ENCODE measurements at regions not wholly inside any gene's neighbourhood (a gene's known extent, or its start where the extent isn't known, plus 50 kb on each side); places are given as distances from the start of the nearest gene placed in this dataset.
"Not testable (repeated sequence)": the region's sequence is repeated elsewhere in the genome, so short reads cannot be mapped to it uniquely, and the experiment has no call there.

GRCh38 chr21:13849489-13849888, 239.9 kb downstream of the POTED start:
- H3K9ac ChIP-seq (ENCODE audit: insufficient read depth, low read depth, low read length) = not testable (repeated sequence)

GRCh38 chr21:13846718-13847117, 237.1 kb downstream of the POTED start:
- TF ChIP-seq REST (IDR thresholded peaks at IDR 0.05; ENCODE audit: borderline replicate concordance in 1 of 2, low read depth in 1 of 2, low read length in 2 of 2) (peak; percentile 21 to 80), MIER2 (CRISPR knock-in tag; IDR thresholded peaks at IDR 0.05) (0 out of 2 replicates have a peak, but pooled peaks have one; percentile 42)
- FAIRE-seq; H3K4me2 ChIP-seq (ENCODE audit: low read depth, low read length); H3K4me3 ChIP-seq (replicated peaks in 1 of 3; ENCODE audit: insufficient read depth in 1 of 3, low read depth in 2 of 3, low read length in 3 of 3); H3K36me3 ChIP-seq (replicated peaks in 1 of 2; ENCODE audit: control insufficient read depth in 1 of 2, insufficient read depth in 2 of 2, low read length in 2 of 2); in situ Hi-C loops (cut with HindIII; ENCODE audit: extremely low pct_ligation_motif_present, low pct_unique_long_range_greater_than_20kb); DNase-seq (ENCODE audit: low spot score); H4K20me1 ChIP-seq (ENCODE audit: insufficient read depth, low read length); ATAC-seq; H2AFZ ChIP-seq (ENCODE audit: low read length); BruUV-seq (replicated peaks); H3K79me2 ChIP-seq (ENCODE audit: insufficient read depth, low read length); intact Hi-C loops (cut with micrococcal nuclease; ENCODE audit: unreplicated experiment); CTCF ChIA-PET (ENCODE audit: low intra/inter-chr PET ratio, low total read pairs); H3K27me3 ChIP-seq (ENCODE audit: control insufficient read depth in 1 of 2, insufficient read depth in 2 of 2, low read length in 2 of 2); H3K27ac ChIP-seq (ENCODE audit: extremely low read length, insufficient read depth, low read length); H3K9ac ChIP-seq (ENCODE audit: insufficient read depth, low read depth, low read length); POLR2A ChIA-PET; H3K4me1 ChIP-seq (ENCODE audit: insufficient read depth, low read length): not testable (repeated sequence)
- 34% methylated on average over 6 of the region's 6 CpGs for WGBS (ENCODE audit: low lambda C conversion rate)
- H3K9me3 ChIP-seq (ENCODE audit: low read length) = peaks cover 44% of the 10 kb centered on the region

More at GRCh38 chr21:13849489-13849888, 239.9 kb downstream of the POTED start:
- FAIRE-seq; POLR2A ChIA-PET; H2AFZ ChIP-seq (ENCODE audit: low read length); H4K20me1 ChIP-seq (ENCODE audit: insufficient read depth, low read length); H3K36me3 ChIP-seq (replicated peaks in 1 of 2; ENCODE audit: control insufficient read depth in 1 of 2, insufficient read depth in 2 of 2, low read length in 2 of 2); CTCF ChIA-PET (ENCODE audit: low intra/inter-chr PET ratio, low total read pairs); BruUV-seq (replicated peaks); ATAC-seq; H3K4me2 ChIP-seq (ENCODE audit: low read depth, low read length); intact Hi-C loops (cut with micrococcal nuclease; ENCODE audit: unreplicated experiment); H3K4me3 ChIP-seq (replicated peaks in 1 of 3; ENCODE audit: insufficient read depth in 1 of 3, low read depth in 2 of 3, low read length in 3 of 3); DNase-seq (ENCODE audit: low spot score); H3K27me3 ChIP-seq (ENCODE audit: control insufficient read depth in 1 of 2, insufficient read depth in 2 of 2, low read length in 2 of 2); in situ Hi-C loops (cut with HindIII; ENCODE audit: extremely low pct_ligation_motif_present, low pct_unique_long_range_greater_than_20kb); H3K27ac ChIP-seq (ENCODE audit: extremely low read length, insufficient read depth, low read length); H3K79me2 ChIP-seq (ENCODE audit: insufficient read depth, low read length); H3K4me1 ChIP-seq (ENCODE audit: insufficient read depth, low read length): not testable (repeated sequence)
- WGBS (ENCODE audit: low lambda C conversion rate) = 0% methylated on average over 1 of the region's 3 CpGs
- H3K9me3 ChIP-seq (ENCODE audit: low read length) = peaks cover 41% of the 10 kb centered on the region

GRCh38 chr21:13844574-13844973, 235.0 kb downstream of the POTED start:
- H3K4me1 ChIP-seq (ENCODE audit: insufficient read depth, low read length); H3K9ac ChIP-seq (ENCODE audit: insufficient read depth, low read depth, low read length); H3K36me3 ChIP-seq (replicated peaks in 1 of 2; ENCODE audit: control insufficient read depth in 1 of 2, insufficient read depth in 2 of 2, low read length in 2 of 2); H3K27me3 ChIP-seq (ENCODE audit: control insufficient read depth in 1 of 2, insufficient read depth in 2 of 2, low read length in 2 of 2); POLR2A ChIA-PET; ATAC-seq; H3K27ac ChIP-seq (ENCODE audit: extremely low read length, insufficient read depth, low read length); H2AFZ ChIP-seq (ENCODE audit: low read length); DNase-seq (ENCODE audit: low spot score); H4K20me1 ChIP-seq (ENCODE audit: insufficient read depth, low read length); intact Hi-C loops (cut with micrococcal nuclease; ENCODE audit: unreplicated experiment); H3K79me2 ChIP-seq (ENCODE audit: insufficient read depth, low read length); CTCF ChIA-PET (ENCODE audit: low intra/inter-chr PET ratio, low total read pairs); H3K4me2 ChIP-seq (ENCODE audit: low read depth, low read length); FAIRE-seq; in situ Hi-C loops (cut with HindIII; ENCODE audit: extremely low pct_ligation_motif_present, low pct_unique_long_range_greater_than_20kb); BruUV-seq (replicated peaks); H3K4me3 ChIP-seq (replicated peaks in 1 of 3; ENCODE audit: insufficient read depth in 1 of 3, low read depth in 2 of 3, low read length in 3 of 3): not testable (repeated sequence)
- peaks cover 39% of the 10 kb centered on the region for H3K9me3 ChIP-seq (ENCODE audit: low read length)
- WGBS (ENCODE audit: low lambda C conversion rate) = 0% methylated on average over 6 of the region's 6 CpGs

GRCh38 chr21:13843081-13843480, 233.5 kb downstream of the POTED start:
- H3K27ac ChIP-seq (ENCODE audit: extremely low read length, insufficient read depth, low read length); BruUV-seq (replicated peaks); POLR2A ChIA-PET; H3K9ac ChIP-seq (ENCODE audit: insufficient read depth, low read depth, low read length); CTCF ChIA-PET (ENCODE audit: low intra/inter-chr PET ratio, low total read pairs); FAIRE-seq; H3K27me3 ChIP-seq (ENCODE audit: control insufficient read depth in 1 of 2, insufficient read depth in 2 of 2, low read length in 2 of 2); intact Hi-C loops (cut with micrococcal nuclease; ENCODE audit: unreplicated experiment); H3K4me1 ChIP-seq (ENCODE audit: insufficient read depth, low read length); H3K36me3 ChIP-seq (replicated peaks in 1 of 2; ENCODE audit: control insufficient read depth in 1 of 2, insufficient read depth in 2 of 2, low read length in 2 of 2); H3K4me3 ChIP-seq (replicated peaks in 1 of 3; ENCODE audit: insufficient read depth in 1 of 3, low read depth in 2 of 3, low read length in 3 of 3); ATAC-seq; in situ Hi-C loops (cut with HindIII; ENCODE audit: extremely low pct_ligation_motif_present, low pct_unique_long_range_greater_than_20kb); H3K79me2 ChIP-seq (ENCODE audit: insufficient read depth, low read length); H2AFZ ChIP-seq (ENCODE audit: low read length); H4K20me1 ChIP-seq (ENCODE audit: insufficient read depth, low read length); H3K4me2 ChIP-seq (ENCODE audit: low read depth, low read length); DNase-seq (ENCODE audit: low spot score): not testable (repeated sequence)
- WGBS (ENCODE audit: low lambda C conversion rate) = 8% methylated on average over 1 of the region's 5 CpGs
- H3K9me3 ChIP-seq (ENCODE audit: low read length) = peaks cover 25% of the 10 kb centered on the region
